ENCODE measurements at regions not wholly inside any gene's neighbourhood (a gene's known extent, or its start where the extent isn't known, plus 50 kb on each side); places are given as distances from the start of the nearest gene placed in this dataset.

DNA sequence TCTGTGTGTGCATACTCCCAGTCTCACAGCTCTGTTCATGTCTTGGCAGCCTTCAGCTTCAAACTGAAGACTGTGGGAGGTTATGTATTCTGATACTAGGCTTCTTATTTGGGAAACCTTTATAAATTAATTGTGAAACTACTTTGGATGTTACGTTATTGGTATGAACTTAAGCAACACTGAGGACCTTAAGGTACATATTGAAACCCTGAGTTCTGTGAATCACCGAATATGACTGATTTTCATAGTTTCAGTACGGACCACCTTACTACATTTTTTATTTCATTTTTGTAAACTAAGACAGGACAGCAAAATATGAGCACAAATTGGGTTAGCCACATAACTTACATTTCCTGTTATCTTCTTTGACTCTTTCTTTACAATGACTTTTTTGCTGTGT lies 498.4 kb downstream of the PDGFC start:
- Mint-ChIP-seq H3K36me3 (ENCODE audit: low read depth) (peaks cover 1% of the 10 kb centered on the region), H3K4me1 (ENCODE audit: low read depth) (peaks cover 35% of the 10 kb centered on the region), H3K27me3 (ENCODE audit: low read depth) (no peaks in the 10 kb centered on the region), H3K27ac (ENCODE audit: unreplicated experiment) (no peak overlapping the region), H3K4me3 (ENCODE audit: unreplicated experiment) (no peak overlapping the region), H3K9me3 (ENCODE audit: low read depth) (peaks cover 3% of the 10 kb centered on the region)
- TF ChIP-seq CTCF (IDR thresholded peaks at IDR 0.05), result no peak
- no peak for DNase-seq (ENCODE audit: low spot score)

DNA sequence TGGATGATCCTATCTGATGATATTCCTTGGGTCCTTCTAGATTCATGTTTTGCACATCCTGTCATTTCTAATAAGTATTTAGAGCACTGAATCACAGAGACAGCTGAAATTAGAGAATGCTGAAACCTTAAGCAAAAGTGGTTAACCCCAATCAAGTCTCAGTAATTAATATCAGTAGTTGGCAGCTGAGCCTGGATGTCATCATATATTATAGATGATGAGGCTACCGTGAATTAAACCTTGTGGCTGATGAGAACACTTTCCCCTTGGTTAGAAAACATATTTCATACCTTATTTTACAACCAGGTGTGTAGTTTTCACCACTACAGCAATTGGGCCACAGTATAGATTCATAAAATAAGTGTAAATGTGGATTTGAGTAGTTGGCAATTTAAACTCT lies 499.0 kb downstream of the PDGFC start:
- TF ChIP-seq CTCF (IDR thresholded peaks at IDR 0.05), result no peak
- Mint-ChIP-seq H3K9me3 (ENCODE audit: low read depth) (peaks cover 3% of the 10 kb centered on the region), H3K4me3 (ENCODE audit: unreplicated experiment) (no peak overlapping the region), H3K4me1 (ENCODE audit: low read depth) (peaks cover 33% of the 10 kb centered on the region), H3K27ac (ENCODE audit: unreplicated experiment) (no peak overlapping the region), H3K36me3 (ENCODE audit: low read depth) (peaks cover 1% of the 10 kb centered on the region), H3K27me3 (ENCODE audit: low read depth) (no peaks in the 10 kb centered on the region)
- DNase-seq (ENCODE audit: low spot score), result no peak

DNA sequence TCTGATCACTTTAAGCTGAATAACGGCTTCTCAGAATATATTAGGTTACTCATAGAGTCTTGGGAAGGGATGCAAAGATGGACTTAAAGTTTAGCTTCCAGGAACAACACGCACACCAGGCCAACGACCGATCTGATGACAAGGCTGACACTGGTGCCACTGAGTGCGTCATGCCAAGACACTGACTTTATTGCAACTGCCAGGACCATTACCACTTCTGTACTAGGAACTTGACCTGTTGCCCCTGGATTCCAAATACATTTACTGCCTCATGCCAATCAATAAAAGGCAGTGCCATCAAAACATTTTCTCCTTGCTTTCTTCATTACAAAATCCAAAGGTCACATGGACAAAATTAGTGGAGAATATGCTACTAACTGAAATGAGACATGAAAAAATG lies 505.9 kb upstream of the CTSO start:
- Mint-ChIP-seq H3K27me3 (ENCODE audit: low read depth) (no peaks in the 10 kb centered on the region), H3K27ac (ENCODE audit: unreplicated experiment) (no peak overlapping the region), H3K9me3 (ENCODE audit: low read depth) (peaks cover 4% of the 10 kb centered on the region), H3K36me3 (ENCODE audit: low read depth) (no peaks in the 10 kb centered on the region), H3K4me1 (ENCODE audit: low read depth) (no peaks in the 10 kb centered on the region), H3K4me3 (ENCODE audit: unreplicated experiment) (no peak overlapping the region)
- no peak for TF ChIP-seq CTCF (IDR thresholded peaks at IDR 0.05)
- DNase-seq (ENCODE audit: low spot score), result no peak

DNA sequence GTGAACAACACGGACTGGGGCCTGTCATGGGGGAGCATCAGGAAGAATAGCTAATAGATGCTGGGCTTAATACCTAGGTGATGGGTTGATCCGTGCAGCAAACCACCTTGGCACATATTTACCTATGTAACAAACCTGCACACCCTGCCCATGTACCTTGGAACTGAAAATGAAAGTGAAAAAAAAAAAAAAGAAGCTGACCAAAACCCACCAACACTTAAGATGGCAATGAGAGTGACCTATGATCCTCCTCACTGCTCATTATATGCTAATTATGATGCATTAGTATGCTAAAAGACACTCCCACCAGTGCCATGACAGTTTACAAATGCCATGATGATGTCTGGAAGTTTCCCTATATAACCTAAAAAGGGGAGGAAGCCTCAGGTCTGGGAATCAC lies 503.2 kb upstream of the CTSO start:
- Mint-ChIP-seq H3K9me3 (ENCODE audit: low read depth) (peaks cover 8% of the 10 kb centered on the region), H3K27ac (ENCODE audit: unreplicated experiment) (no peak overlapping the region), H3K4me1 (ENCODE audit: low read depth) (no peaks in the 10 kb centered on the region), H3K36me3 (ENCODE audit: low read depth) (peaks cover 2% of the 10 kb centered on the region), H3K4me3 (ENCODE audit: unreplicated experiment) (no peak overlapping the region), H3K27me3 (ENCODE audit: low read depth) (no peaks in the 10 kb centered on the region)
- DNase-seq (ENCODE audit: low spot score), result no peak
- no peak for TF ChIP-seq CTCF (IDR thresholded peaks at IDR 0.05)

- H3K9me3 Mint-ChIP-seq (ENCODE audit: low read depth), result peaks cover 4% of the 10 kb centered on the region
- DNase-seq (ENCODE audit: low spot score), result no peak
- no peaks in the 10 kb centered on the region for H3K36me3 Mint-ChIP-seq (ENCODE audit: low read depth)
- no peak overlapping the region for H3K4me3 Mint-ChIP-seq (ENCODE audit: unreplicated experiment)
- no peaks in the 10 kb centered on the region for H3K27me3 Mint-ChIP-seq (ENCODE audit: low read depth)
- no peak overlapping the region for H3K27ac Mint-ChIP-seq (ENCODE audit: unreplicated experiment)
- H3K4me1 Mint-ChIP-seq (ENCODE audit: low read depth), result no peaks in the 10 kb centered on the region
- TF ChIP-seq CTCF (IDR thresholded peaks at IDR 0.05), result no peak
Measured at GRCh38 chr4:156443488-156443887, 489.8 kb upstream of the CTSO start.
